ENCODE measurements at regions not wholly inside any gene's neighbourhood (a gene's known extent, or its start where the extent isn't known, plus 50 kb on each side); places are given as distances from the start of the nearest gene placed in this dataset.
A peak's percentile ranks its signal among the peaks of the same experiment; 100 is the strongest.
"Not testable (repeated sequence)": the region's sequence is repeated elsewhere in the genome, so short reads cannot be mapped to it uniquely, and the experiment has no call there.

DNA sequence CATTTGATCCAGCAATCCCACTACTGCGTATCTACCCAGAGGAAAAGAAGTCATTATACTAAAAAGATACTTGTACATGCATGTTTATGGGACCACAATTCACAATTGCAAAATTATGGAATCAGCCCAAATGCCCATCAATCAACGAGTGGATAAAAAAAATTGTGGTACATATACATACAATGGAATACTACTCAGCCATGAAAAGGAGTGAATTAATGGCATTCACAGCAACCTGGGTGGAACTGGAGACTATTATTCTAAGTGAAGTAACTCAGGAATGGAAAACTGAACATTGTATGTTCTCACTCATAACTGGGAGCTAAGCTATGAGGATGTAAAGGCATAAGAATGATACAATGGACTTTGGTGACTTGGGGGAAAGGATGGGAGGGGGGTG is 227.3 kb downstream of the IGSF11 start:
- ATAC-seq; DNase-seq (ENCODE audit: low spot score in 2 of 2); H3K36me3 Mint-ChIP-seq; H3K4me3 Mint-ChIP-seq; H3K4me1 Mint-ChIP-seq; H3K9me3 Mint-ChIP-seq; H3K27ac Mint-ChIP-seq: not testable (repeated sequence)

DNA sequence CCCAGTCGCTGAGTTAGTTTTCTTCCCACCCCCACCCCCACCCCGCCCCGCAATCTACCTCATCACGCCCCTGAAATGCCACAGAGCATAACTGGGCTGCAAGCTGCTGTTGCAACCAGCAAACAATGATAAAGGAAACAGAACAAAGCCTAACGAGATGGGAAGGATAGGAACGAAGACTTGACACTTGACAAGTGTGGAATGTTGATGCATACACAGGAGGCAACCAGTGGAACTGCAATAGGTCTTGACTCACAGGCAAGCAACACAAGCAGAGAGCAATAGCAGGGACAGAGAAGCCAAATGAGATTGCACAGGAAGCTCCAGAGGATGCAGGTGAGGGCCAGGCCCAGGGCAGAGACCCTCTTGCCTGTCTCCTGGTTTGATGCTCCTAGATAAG is 225.9 kb downstream of the IGSF11 start:
- Mint-ChIP-seq H3K27ac (no peak overlapping the region), H3K4me3 (no peak overlapping the region), H3K36me3 (no peaks in the 10 kb centered on the region), H3K4me1 (no peaks in the 10 kb centered on the region), H3K9me3 (no peaks in the 10 kb centered on the region)
- no peak for ATAC-seq
- DNase-seq (ENCODE audit: low spot score in 2 of 2): no peak

DNA sequence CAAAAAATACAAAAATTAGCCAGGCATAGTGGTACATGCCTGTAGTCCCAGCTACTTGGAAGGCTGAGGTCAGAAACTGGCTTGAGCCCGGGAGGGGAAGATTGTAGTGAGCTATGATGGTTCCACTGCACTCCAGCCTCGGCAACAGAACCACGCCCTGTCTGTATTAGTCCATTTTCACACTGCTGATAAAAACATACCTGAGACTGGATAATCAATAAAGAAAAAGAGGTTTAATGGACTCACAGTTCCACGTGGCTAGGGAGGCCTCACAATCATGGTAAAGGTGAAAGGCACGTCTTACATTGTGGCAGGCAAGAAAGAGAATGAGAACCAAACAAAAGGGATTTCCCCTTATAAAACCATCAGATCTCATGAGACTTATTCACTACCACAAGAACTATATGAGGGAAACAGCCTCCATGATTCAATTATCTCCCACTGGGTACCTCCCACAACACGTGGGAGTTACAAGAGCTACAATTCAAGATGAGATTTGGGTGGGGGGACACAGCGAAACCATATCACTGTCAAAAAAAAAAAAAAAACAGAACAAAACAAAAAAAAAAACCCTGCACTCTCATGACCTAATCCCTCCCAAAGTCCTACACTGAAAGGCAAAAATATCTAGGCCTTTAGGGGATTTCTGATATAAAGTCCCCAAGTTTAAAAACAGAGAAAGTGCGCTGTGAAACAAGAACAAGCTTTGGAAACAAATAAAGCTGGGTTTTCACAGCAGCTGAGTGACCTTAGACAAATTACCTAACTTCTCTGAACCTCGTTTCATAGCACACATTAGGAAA is 224.7 kb downstream of the IGSF11 start:
- H3K4me3 Mint-ChIP-seq: no peak overlapping the region
- ATAC-seq (peak; percentile 58), DNase-seq (ENCODE audit: low spot score in 2 of 2) (no peak)
- H3K9me3 Mint-ChIP-seq: no peaks in the 10 kb centered on the region
- no peak overlapping the region for H3K27ac Mint-ChIP-seq
- H3K36me3 Mint-ChIP-seq: no peaks in the 10 kb centered on the region
- H3K4me1 Mint-ChIP-seq: no peaks in the 10 kb centered on the region

DNA sequence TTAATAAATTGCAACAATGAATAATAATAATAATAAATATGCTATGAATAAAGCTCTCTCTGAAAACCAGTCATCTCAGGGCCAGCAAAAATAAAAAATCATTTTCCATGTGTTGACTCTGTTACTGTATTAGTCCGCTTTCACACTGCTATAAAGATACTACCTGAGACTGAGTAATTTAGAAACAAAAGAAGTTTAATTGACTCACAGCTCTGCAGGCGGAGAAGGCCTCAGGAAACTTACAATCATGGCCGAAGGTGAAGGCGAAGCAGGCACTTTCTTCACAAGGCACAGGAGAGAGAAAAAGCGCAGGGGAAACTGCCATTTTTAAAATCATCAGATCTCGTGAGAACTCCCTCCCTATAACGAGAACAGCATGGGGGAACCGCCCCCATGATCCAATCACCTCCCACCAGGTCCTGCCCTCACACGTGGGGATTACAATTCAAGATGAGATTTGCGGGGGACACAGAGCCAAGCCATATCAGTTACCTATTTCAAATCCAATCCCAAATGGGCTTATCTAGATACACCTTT is 224.1 kb downstream of the IGSF11 start:
- no peaks in the 10 kb centered on the region for H3K9me3 Mint-ChIP-seq
- H3K36me3 Mint-ChIP-seq: no peaks in the 10 kb centered on the region
- no peak overlapping the region for H3K27ac Mint-ChIP-seq
- H3K4me3 Mint-ChIP-seq: no peak overlapping the region
- DNase-seq (ENCODE audit: low spot score in 2 of 2) (no peak), ATAC-seq (peak; percentile 45)
- H3K4me1 Mint-ChIP-seq: no peaks in the 10 kb centered on the region

DNA sequence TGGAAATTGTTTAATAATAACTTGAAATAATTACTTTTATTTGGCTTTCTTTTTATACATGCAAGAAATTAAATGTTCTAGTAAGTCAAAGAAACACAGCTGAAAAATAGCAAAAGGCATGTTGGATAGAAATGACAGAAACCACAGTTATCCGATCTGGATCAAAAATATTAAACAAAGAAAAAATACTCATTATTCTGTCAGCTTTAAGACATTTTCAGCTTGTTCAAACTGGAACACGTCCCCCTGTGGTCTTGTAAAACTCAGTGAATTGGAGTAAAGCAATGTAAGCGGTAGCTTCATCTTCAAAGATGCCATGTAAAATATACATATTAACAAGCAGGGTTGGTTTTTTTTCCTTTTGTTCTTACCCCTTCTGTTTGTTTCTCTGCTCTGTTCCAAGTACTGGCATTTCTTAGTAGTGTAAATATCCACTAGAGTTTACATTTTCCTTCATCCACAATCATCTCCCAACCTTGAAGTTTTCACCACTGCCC is 223.4 kb downstream of the IGSF11 start:
- ATAC-seq (no peak), DNase-seq (ENCODE audit: low spot score in 2 of 2) (no peak)
- H3K9me3 Mint-ChIP-seq: no peaks in the 10 kb centered on the region
- no peak overlapping the region for H3K4me3 Mint-ChIP-seq
- H3K36me3 Mint-ChIP-seq: no peaks in the 10 kb centered on the region
- H3K4me1 Mint-ChIP-seq: no peaks in the 10 kb centered on the region
- no peak overlapping the region for H3K27ac Mint-ChIP-seq

DNA sequence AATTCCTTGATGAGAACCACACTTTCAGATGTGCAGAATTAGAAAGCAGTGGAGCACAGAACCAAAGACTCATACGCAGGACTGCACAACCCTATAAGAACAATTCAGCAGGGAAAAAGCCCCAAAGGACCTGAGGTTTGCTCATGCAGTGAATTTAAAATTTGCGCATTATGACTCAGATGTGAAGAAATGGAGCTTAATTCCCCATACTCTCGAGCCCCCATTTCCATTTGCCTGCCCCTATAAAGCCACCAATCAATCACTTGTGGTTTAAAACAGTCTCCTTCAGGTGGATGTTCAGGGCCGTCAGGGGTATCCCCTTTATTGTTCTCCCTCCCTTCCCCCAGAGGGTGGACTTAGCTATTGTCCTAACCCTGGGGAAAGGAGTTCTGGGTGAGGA is 221.2 kb downstream of the IGSF11 start:
- Mint-ChIP-seq H3K27ac (no peak overlapping the region), H3K9me3 (no peaks in the 10 kb centered on the region), H3K36me3 (no peaks in the 10 kb centered on the region), H3K4me1 (no peaks in the 10 kb centered on the region), H3K4me3 (no peak overlapping the region)
- no peak for ATAC-seq
- DNase-seq (ENCODE audit: low spot score in 2 of 2): no peak

DNA sequence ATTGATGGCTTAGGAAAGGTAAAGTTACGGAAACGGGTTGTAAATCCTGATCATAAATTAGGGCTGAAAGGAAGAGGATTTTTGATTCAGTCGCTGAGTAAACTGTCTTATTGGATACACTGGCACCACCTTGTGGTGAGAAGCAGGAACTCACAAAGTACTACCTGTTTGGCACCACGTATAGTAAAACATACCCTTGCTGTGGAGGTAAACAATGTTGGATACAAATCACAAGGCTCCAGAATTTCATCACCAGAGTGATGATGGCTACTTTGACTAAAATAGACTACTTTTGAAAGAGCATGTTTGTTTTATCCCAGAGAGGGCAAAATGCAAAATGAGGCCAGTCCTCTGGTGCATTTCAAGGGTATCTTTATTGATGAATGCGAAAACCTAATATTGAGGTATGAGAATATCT is 216.9 kb downstream of the IGSF11 start:
- Mint-ChIP-seq H3K27ac (no peak overlapping the region), H3K36me3 (no peaks in the 10 kb centered on the region), H3K9me3 (no peaks in the 10 kb centered on the region), H3K4me3 (no peak overlapping the region), H3K4me1 (no peaks in the 10 kb centered on the region)
- DNase-seq (ENCODE audit: low spot score in 2 of 2) (no peak), ATAC-seq (peak; percentile 64)

DNA sequence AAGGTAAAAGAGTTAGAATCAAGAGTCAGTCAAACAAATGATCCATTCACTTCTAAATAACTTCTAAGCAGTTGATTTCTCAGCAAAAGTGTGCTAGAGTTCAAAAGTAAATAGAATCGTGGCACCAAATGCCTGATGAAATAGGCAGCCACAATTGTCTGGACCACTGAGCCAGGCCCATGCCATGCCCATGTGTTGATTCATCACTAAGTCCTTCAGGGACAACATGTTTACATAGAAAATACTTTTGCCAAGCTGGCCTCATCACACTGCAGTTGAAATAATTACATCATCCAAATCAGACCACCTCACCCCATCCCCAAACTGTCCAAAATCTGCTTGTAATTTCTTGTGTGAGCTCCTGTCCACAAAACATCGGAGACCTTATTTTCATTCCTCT is 216.3 kb downstream of the IGSF11 start:
- Mint-ChIP-seq H3K9me3 (no peaks in the 10 kb centered on the region), H3K4me3 (no peak overlapping the region), H3K27ac (no peak overlapping the region)

DNA sequence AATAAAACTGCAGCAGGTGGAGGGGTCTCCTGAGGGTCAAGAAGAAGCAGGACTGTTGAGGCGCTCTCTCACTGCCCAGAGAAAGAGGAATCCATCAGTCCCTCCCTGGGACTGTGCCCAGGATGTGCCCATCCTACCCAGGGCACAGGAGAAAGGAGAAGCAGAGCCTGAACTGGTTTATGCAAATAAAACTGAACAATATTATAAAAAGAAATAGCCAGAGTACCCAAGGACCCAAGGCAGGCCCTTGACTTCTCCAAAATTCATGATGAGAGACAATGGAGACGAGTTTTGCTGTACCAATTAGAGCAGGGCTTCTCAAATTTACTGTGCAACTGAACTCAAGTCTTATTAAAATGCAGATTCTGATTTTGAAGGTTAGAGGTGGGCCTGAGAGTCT is 211.0 kb downstream of the IGSF11 start:
- no peak for ATAC-seq
- Mint-ChIP-seq H3K27ac (no peak overlapping the region), H3K9me3 (no peaks in the 10 kb centered on the region), H3K36me3 (no peaks in the 10 kb centered on the region), H3K4me1 (no peaks in the 10 kb centered on the region), H3K4me3 (no peak overlapping the region)
- peak in 1 of 2 donors; percentile 13 for DNase-seq (ENCODE audit: low spot score in 2 of 2)

More for the DNA sequence above, 216.3 kb downstream of the IGSF11 start:
- DNase-seq (ENCODE audit: low spot score in 2 of 2) (no peak), ATAC-seq (no peak)
- Mint-ChIP-seq H3K4me1 (no peaks in the 10 kb centered on the region), H3K36me3 (no peaks in the 10 kb centered on the region)

DNA sequence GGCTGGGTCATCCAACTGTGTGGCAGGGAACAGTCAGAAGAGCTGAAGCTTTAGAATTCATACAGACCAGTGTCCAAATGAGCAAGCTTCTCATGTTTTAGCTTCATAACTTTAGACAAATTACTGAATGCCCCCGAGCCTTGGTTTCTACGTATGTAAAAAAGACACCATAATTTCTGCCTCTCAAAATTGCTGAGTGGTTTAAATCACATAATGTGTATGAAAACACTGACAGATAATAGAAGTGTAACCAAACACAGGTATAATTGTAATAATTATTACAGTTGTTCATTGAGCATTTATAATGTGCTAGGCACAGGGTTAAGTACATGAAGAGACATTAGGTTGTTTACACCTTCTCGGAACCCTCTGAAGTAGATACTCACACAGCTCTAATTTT is 207.2 kb downstream of the IGSF11 start:
- ATAC-seq: no peak
- no peak overlapping the region for H3K27ac Mint-ChIP-seq
- H3K4me1 Mint-ChIP-seq: no peaks in the 10 kb centered on the region
- no peak overlapping the region for H3K4me3 Mint-ChIP-seq
- DNase-seq (ENCODE audit: low spot score in 2 of 2): no peak
- no peaks in the 10 kb centered on the region for H3K9me3 Mint-ChIP-seq
- no peaks in the 10 kb centered on the region for H3K36me3 Mint-ChIP-seq

DNA sequence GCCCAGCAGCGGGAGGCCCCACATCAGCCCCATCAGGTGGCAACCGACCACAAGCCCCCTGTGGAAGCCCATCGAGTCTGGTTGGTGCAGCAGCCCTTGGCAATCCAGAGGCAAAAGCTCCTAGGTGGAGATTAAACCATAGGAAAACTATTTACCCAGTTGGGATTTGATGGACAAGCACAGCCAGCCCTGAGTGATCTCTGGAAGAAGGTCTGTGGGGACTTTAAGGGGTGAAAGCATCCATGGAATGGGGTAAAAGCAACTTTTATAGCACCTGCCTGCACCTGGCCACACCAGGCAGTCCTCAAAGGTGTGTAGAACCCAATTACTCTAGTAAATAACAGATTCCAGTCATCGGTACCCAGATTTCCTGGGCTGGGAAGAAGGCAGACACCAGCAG is 206.3 kb downstream of the IGSF11 start:
- Mint-ChIP-seq H3K27ac (no peak overlapping the region), H3K4me3 (no peak overlapping the region), H3K9me3 (no peaks in the 10 kb centered on the region), H3K4me1 (no peaks in the 10 kb centered on the region), H3K36me3 (no peaks in the 10 kb centered on the region)
- DNase-seq (ENCODE audit: low spot score in 2 of 2): peak in 1 of 2 donors; percentile 13
- no peak for ATAC-seq

DNA sequence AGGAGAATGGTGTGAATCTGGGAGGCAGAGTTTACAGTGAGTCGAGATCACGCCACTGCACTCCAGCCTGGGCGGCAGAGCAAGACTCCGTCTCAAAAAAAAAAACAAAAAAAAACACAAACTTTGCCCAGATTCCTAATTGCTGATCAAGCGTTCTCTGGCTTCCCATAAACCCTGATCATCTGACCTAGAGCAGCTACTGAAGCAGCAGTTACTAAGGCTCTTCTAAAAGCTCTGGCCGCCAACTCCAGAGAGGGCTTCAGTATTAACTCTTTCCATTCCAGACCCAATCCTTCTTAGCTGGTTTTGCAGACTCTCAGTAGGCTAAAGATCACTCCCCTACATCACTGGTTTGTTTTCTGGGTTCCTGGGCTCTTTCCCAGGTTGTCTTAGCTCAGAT is 201.6 kb downstream of the IGSF11 start:
- peak in 1 of 2 donors; percentile 1 for DNase-seq (ENCODE audit: low spot score in 2 of 2)
- H3K36me3 Mint-ChIP-seq: no peaks in the 10 kb centered on the region
- H3K4me3 Mint-ChIP-seq: no peak overlapping the region
- ATAC-seq: no peak
- no peaks in the 10 kb centered on the region for H3K4me1 Mint-ChIP-seq
- H3K9me3 Mint-ChIP-seq: peaks cover 7% of the 10 kb centered on the region
- no peak overlapping the region for H3K27ac Mint-ChIP-seq

DNA sequence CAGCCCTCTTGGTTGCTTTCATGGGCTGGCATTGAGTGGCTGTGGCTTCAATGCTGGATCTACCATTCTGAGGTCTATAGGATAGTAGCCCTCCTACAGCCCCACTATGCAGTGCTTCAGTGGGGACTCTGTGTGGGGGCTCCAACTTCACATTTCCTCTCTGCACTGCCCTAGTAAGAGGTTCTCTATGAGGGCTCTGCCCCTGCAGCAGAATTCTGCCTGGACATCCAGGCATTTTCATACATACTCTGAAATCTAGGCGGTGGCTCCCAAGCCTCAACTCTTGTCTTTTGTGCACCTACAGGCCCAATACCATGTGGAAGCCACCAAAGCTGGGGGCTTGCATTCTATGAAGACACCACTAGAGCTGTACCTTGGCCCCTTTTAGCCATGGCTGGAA is 195.8 kb downstream of the IGSF11 start:
- no peak overlapping the region for H3K27ac Mint-ChIP-seq
- no peaks in the 10 kb centered on the region for H3K36me3 Mint-ChIP-seq
- H3K9me3 Mint-ChIP-seq: peaks cover 25% of the 10 kb centered on the region
- H3K4me3 Mint-ChIP-seq: no peak overlapping the region
- DNase-seq (ENCODE audit: low spot score in 2 of 2): no peak
- ATAC-seq: no peak
- no peaks in the 10 kb centered on the region for H3K4me1 Mint-ChIP-seq

DNA sequence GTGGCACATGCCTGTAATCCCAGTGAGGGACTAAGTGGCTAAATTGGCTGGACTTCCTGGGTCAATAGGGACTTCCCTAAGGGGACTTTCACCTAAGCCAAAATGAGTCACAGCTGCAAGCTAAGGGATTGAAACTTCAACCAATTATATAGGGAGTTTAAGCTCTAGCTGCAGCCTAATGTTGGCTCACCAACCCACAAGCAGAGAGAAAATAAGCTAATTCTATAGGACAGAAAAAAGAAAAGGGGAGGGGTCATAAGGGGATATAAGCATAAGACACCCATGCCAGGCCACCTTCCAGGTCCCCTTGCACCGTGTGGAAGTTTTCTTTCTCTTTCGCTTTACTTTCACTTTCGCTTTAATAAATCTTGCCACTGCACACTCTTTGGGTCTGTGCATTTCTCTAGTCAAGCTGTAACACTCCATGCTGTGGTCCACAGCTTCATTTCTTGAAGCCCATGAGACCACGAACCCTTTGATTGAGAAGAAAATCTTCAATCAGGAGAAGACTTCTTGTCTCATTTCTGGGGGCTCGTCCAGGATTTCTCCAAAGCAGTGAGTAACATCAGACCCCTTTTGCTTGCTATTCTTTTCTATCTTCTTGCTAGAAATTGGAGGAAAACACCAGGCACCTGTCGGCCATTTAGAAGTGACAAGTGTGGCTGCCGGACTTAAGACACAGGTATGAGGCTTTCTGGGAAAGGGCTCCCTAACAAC is 192.3 kb downstream of the IGSF11 start:
- Mint-ChIP-seq H3K36me3 (no peaks in the 10 kb centered on the region), H3K4me3 (no peak overlapping the region), H3K4me1 (no peaks in the 10 kb centered on the region), H3K9me3 (peaks cover 25% of the 10 kb centered on the region), H3K27ac (no peak overlapping the region)
- ATAC-seq (no peak), DNase-seq (ENCODE audit: low spot score in 2 of 2) (no peak)

DNA sequence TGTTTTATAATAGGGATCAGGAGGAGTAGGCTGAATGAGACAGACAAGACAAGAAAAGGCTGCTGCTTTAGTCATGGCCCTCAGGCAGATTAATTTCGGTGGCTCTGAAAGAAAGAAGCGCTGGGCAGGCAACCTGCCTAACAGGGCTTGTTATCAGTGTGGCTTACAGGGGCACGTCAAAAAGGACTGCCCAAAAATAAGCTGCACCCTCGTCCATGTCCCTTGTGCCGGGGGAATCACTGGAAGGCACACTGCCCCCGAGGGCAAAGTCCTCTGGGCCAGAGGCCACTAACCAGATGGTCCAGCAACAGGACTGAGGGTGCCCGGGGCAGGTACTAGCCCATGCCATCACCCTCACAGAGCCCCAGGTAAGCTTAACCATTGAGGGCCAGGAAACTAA is 188.5 kb downstream of the IGSF11 start:
- Mint-ChIP-seq H3K4me3 (no peak overlapping the region), H3K4me1 (peaks cover under 1% of the 10 kb centered on the region), H3K27ac (no peak overlapping the region), H3K36me3 (no peaks in the 10 kb centered on the region), H3K9me3 (peaks cover 15% of the 10 kb centered on the region)
- ATAC-seq (no peak), DNase-seq (ENCODE audit: low spot score in 2 of 2) (no peak)

Data from stimulated activated effector memory CD8-positive, alpha-beta T cell treated with anti-CD3 and anti-CD28 coated beads, Interleukin-12 subunit alpha, Interleukin-12 subunit beta, amount 100 ng/mL, for 72 hours (primary cell).